ENCODE measurements at regions not wholly inside any gene's neighbourhood (a gene's known extent, or its start where the extent isn't known, plus 50 kb on each side); places are given as distances from the start of the nearest gene placed in this dataset.

DNA sequence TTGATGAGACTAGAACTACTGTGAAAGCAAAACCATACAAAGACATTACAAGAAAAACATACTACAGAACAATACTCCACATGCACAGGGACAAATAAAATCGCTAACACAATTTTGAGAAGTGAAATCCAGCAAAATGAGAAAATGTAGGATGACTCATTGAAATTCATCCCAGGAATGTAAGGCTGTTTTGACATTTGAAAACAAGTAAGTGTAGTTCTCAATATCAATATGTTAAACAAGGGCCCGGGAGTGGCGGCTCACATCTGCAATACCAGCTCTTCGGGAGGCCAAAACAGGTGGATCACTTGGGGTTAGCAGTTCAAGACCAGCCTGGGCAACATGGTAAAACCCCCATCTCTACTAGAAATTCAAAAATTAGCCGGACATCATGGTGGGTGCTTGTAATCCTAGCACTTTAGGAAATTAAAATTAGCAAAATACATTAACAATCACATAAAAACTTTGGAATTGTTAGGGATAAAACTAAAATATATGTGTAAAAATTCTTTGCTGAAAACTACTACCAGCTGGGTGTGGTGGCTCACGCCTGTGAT lies 113.7 kb upstream of the ADARB2 start:
- no peak for TF ChIP-seq POLR2A (IDR thresholded peaks at IDR 0.05)
- TF ChIP-seq, protein P1, sequence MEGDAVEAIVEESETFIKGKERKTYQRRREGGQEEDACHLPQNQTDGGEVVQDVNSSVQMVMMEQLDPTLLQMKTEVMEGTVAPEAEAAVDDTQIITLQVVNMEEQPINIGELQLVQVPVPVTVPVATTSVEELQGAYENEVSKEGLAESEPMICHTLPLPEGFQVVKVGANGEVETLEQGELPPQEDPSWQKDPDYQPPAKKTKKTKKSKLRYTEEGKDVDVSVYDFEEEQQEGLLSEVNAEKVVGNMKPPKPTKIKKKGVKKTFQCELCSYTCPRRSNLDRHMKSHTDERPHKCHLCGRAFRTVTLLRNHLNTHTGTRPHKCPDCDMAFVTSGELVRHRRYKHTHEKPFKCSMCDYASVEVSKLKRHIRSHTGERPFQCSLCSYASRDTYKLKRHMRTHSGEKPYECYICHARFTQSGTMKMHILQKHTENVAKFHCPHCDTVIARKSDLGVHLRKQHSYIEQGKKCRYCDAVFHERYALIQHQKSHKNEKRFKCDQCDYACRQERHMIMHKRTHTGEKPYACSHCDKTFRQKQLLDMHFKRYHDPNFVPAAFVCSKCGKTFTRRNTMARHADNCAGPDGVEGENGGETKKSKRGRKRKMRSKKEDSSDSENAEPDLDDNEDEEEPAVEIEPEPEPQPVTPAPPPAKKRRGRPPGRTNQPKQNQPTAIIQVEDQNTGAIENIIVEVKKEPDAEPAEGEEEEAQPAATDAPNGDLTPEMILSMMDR (IDR thresholded peaks at IDR 0.05), result no peak

All from right lobe of liver (tissue), 4 donors.